GM21825 (cell line): ENCODE measurements at regions not wholly inside any gene's neighbourhood (a gene's known extent, or its start where the extent isn't known, plus 50 kb on each side); places are given as distances from the start of the nearest gene placed in this dataset.

Experiments used
- ATAC-seq: cut with Tn5 transposase; IDR thresholded peaks from one replicate; pipeline ENCODE4 v1.9.1; 2021; ENCODE audit warnings: mild to moderate bottlenecking, moderate library complexity; ENCODE audit not compliant: unreplicated experiment

- ATAC-seq, result no peak
Observed at GRCh38 chr3:3579658-3580057, 219.6 kb upstream of the LRRN1 start.

GRCh38 chr3:3578718-3579117, 220.5 kb upstream of the LRRN1 start:
- no peak for ATAC-seq

GRCh38 chr3:3577823-3578222, 221.4 kb upstream of the LRRN1 start:
- no peak for ATAC-seq

GRCh38 chr3:3573341-3573740, 225.9 kb upstream of the LRRN1 start:
- no peak for ATAC-seq

GRCh38 chr3:3560591-3561311, 238.5 kb upstream of the LRRN1 start:
- ATAC-seq, result no peak

- ATAC-seq, result no peak
Observed at GRCh38 chr3:3559786-3560185, 239.4 kb upstream of the LRRN1 start.

GRCh38 chr3:3556078-3556477, 243.2 kb upstream of the LRRN1 start:
- no peak for ATAC-seq

- no peak for ATAC-seq
Observed at GRCh38 chr3:3553236-3553635, 246.0 kb upstream of the LRRN1 start.

- ATAC-seq, result no peak
Observed at GRCh38 chr3:3552761-3553160, 246.5 kb upstream of the LRRN1 start.

GRCh38 chr3:3551981-3552380, 247.2 kb upstream of the LRRN1 start:
- ATAC-seq, result no peak

GRCh38 chr3:3545360-3545759, 253.9 kb upstream of the LRRN1 start:
- ATAC-seq, result no peak

- ATAC-seq, result no peak
Observed at GRCh38 chr3:3538451-3538850, 260.8 kb upstream of the LRRN1 start.

GRCh38 chr3:3532508-3532907, 266.7 kb upstream of the LRRN1 start:
- no peak for ATAC-seq

GRCh38 chr3:3531476-3531875, 267.8 kb upstream of the LRRN1 start:
- no peak for ATAC-seq

- ATAC-seq, result no peak
Observed at GRCh38 chr3:3519266-3519665, 280.0 kb upstream of the LRRN1 start.

GRCh38 chr3:3516996-3517395, 282.2 kb upstream of the LRRN1 start:
- ATAC-seq, result no peak

- ATAC-seq, result no peak
Observed at GRCh38 chr3:3516384-3516783, 282.8 kb upstream of the LRRN1 start.

GRCh38 chr3:3509665-3510064, 289.6 kb upstream of the LRRN1 start:
- ATAC-seq, result no peak

GRCh38 chr3:3504686-3505085, 294.5 kb upstream of the LRRN1 start:
- ATAC-seq, result no peak

GRCh38 chr3:3503411-3503810, 295.8 kb upstream of the LRRN1 start:
- no peak for ATAC-seq

- no peak for ATAC-seq
Observed at GRCh38 chr3:3499987-3500386, 299.2 kb upstream of the LRRN1 start.

- no peak for ATAC-seq
Observed at GRCh38 chr3:3499012-3499562, 300.1 kb upstream of the LRRN1 start.

GRCh38 chr3:3495611-3496010, 303.6 kb upstream of the LRRN1 start:
- ATAC-seq, result no peak
